B cell (primary cell): ENCODE measurements at regions not wholly inside any gene's neighbourhood (a gene's known extent, or its start where the extent isn't known, plus 50 kb on each side); places are given as distances from the start of the nearest gene placed in this dataset.

Experiments
- ATAC-seq: fragments of 200-7000 bp; cut with Tn5 transposase; one replicate; pipeline ENCODE4 v1.10.0; 2021; ENCODE audit warnings: low read depth, mild to moderate bottlenecking, moderate number of reproducible peaks, moderate library complexity
- CTCF ChIA-PET: fragments of 350-600 bp; sonication (Branson Sonifier 250); formaldehyde crosslinking; loops from one replicate; lab custom pipeline; 2021; ENCODE audit warnings: antibody characterized with exemption, inconsistent platforms; lab: Charles Lee
- POLR2A ChIA-PET: fragments of 350-600 bp; sonication (Branson Sonifier 250); formaldehyde crosslinking; loops from one replicate; lab custom pipeline; 2021; ENCODE audit warnings: antibody characterized with exemption; lab: Charles Lee
- DNase-seq: peaks from one replicate; pipeline ENCODE4 v3.0.0; 2013
- H2AFZ ChIP-seq: 2 replicates; pipeline ENCODE4 v1.6.1; 2012; ENCODE audit warnings: mild to moderate bottlenecking, low read depth, low read length; ENCODE audit not compliant: insufficient read depth, poor library complexity, severe bottlenecking
- H3K27ac ChIP-seq, 2 donors: 1 replicate in 1 of 2; 2 replicates in 1 of 2; pipeline ENCODE4 v1.5.1; 2012 to 2013; ENCODE audit warnings: low read length in 2 of 2, mild to moderate bottlenecking in 2 of 2, moderate library complexity in 1 of 2
- H3K27me3 ChIP-seq, 4 experiments: fragments of 200-600 bp in 1 of 4; sonication (generic) in 1 of 4; replicated peaks in 1 of 4; 1 replicate in 2 of 4; 2 replicates in 2 of 4; pipeline versions ENCODE4 v1.6.1 to v1.7.0; 2013 to 2016; ENCODE audit warnings: low read length in 3 of 4, mild to moderate bottlenecking in 2 of 4, mixed read lengths in 1 of 4, moderate library complexity in 1 of 4; ENCODE audit not compliant: insufficient read depth in 4 of 4, control insufficient read depth in 3 of 4; ENCODE audit errors: control extremely low read depth in 1 of 4
- H3K36me3 ChIP-seq, 2 experiments: replicated peaks in 1 of 2; 1 replicate in 1 of 2; 2 replicates in 1 of 2; pipeline versions ENCODE4 v1.6.1 to v1.7.1; 2013; ENCODE audit warnings: low read length in 1 of 2; ENCODE audit not compliant: insufficient read depth in 2 of 2, control insufficient read depth in 1 of 2; ENCODE audit errors: control extremely low read depth in 1 of 2, extremely low read depth in 1 of 2
- H3K4me1 ChIP-seq, 2 donors: fragments of 200-600 bp in 1 of 2; sonication (generic) in 1 of 2; 1 replicate in 1 of 2; 2 replicates in 1 of 2; pipeline versions ENCODE4 v1.5.1 to v1.6.1; 2013 to 2017; ENCODE audit warnings: low read length in 2 of 2; ENCODE audit not compliant: control insufficient read depth in 2 of 2, insufficient read depth in 2 of 2
- H3K4me2 ChIP-seq: replicated peaks from 2 replicates; pipeline ENCODE3; 2012; ENCODE audit warnings: mild to moderate bottlenecking, low read depth, low read length; ENCODE audit not compliant: poor library complexity, severe bottlenecking
- H3K4me3 ChIP-seq, 5 experiments: fragments of 200-600 bp in 1 of 5; sonication (generic) in 1 of 5; 1 replicate in 3 of 5; 2 replicates in 2 of 5; pipeline versions ENCODE4 v1.5.1 to v1.7.0; 2011 to 2016; ENCODE audit warnings: low read length in 4 of 5, mild to moderate bottlenecking in 4 of 5, low read depth in 2 of 5, control low read depth in 1 of 5, moderate library complexity in 1 of 5; ENCODE audit not compliant: insufficient read depth in 1 of 5; ENCODE audit errors: control extremely low read depth in 1 of 5, extremely low read depth in 1 of 5
- H3K79me2 ChIP-seq: fragments of 200-600 bp; sonication (generic); one replicate; pipeline ENCODE4 v1.6.0; 2016; ENCODE audit warnings: low read length; ENCODE audit not compliant: control insufficient read depth, insufficient read depth
- H3K9ac ChIP-seq: fragments of 200-600 bp; sonication (generic); 2 replicates; pipeline ENCODE4 v1.6.1; 2017; ENCODE audit warnings: mild to moderate bottlenecking, low read length, moderate library complexity
- H3K9me3 ChIP-seq, 3 donors: one replicate each; pipeline versions ENCODE4 v1.6.1 to v1.7.1; 2013; ENCODE audit warnings: low read length in 2 of 3; ENCODE audit not compliant: control insufficient read depth in 2 of 3, insufficient read depth in 1 of 3; ENCODE audit errors: control extremely low read depth in 1 of 3
- H4K20me1 ChIP-seq: 2 replicates; pipeline ENCODE4 v1.6.0; 2012; ENCODE audit warnings: mild to moderate bottlenecking, low read length; ENCODE audit not compliant: insufficient read depth, control insufficient read depth, poor library complexity, severe bottlenecking
- H3K27ac Mint-ChIP-seq: one replicate; pipeline ENCODE4 v1.8.0; 2021; ENCODE audit warnings: mixed read lengths
- H3K27me3 Mint-ChIP-seq: one replicate; pipeline ENCODE4 v1.8.0; 2021; ENCODE audit warnings: mixed read lengths
- H3K4me1 Mint-ChIP-seq: one replicate; pipeline ENCODE4 v1.8.0; 2021; ENCODE audit warnings: mixed read lengths
- H3K4me3 Mint-ChIP-seq: one replicate; pipeline ENCODE4 v1.8.0; 2021; ENCODE audit warnings: mixed read lengths
- H3K9me3 Mint-ChIP-seq: one replicate; pipeline ENCODE4 v1.8.0; 2022; ENCODE audit warnings: mixed read lengths; ENCODE audit not compliant: insufficient read depth
- CTCF ChIP-seq: fragments of 200-600 bp; IDR thresholded peaks from one replicate; pipeline ENCODE4 v1.8.0; 2022; ENCODE audit warnings: antibody characterized with exemption, mild to moderate bottlenecking
- EZH2 ChIP-seq: IDR thresholded peaks from 2 replicates; pipeline ENCODE4 v1.6.1; 2012; ENCODE audit warnings: borderline replicate concordance, low read depth, mild to moderate bottlenecking, moderate library complexity, low read length; ENCODE audit not compliant: insufficient read depth, poor library complexity, severe bottlenecking
- WGBS: methylation state at CpG from one replicate; pipeline ENCODE4 v1.1.5; 2013; ENCODE audit warnings: missing lambda C conversion rate; ENCODE audit not compliant: insufficient coverage; 5-methylcytosine and 5-hydroxymethylcytosine counted together
- intact Hi-C: fragments of 100-400 bp; cut with micrococcal nuclease; formaldehyde crosslinking; loops from one replicate; pipeline ENCODE4 v1.10.0; 2022

- 100% methylated on average over 1 of the region's 3 CpGs for WGBS
- H3K36me3 ChIP-seq = no peaks in the 10 kb centered on the region
- Mint-ChIP-seq H3K4me3 (no peak overlapping the region), H3K27ac (no peak overlapping the region), H3K4me1 (no peaks in the 10 kb centered on the region), H3K27me3 (no peaks in the 10 kb centered on the region), H3K9me3 (no peaks in the 10 kb centered on the region)
- peaks cover 0 to 5% (median 0%) of the 10 kb centered on the region in 3 donors for H3K9me3 ChIP-seq
- ATAC-seq (no peak), DNase-seq (no peak)
- H3K4me1 ChIP-seq = no peaks in the 10 kb centered on the region
- ChIA-PET CTCF (no interaction called here), POLR2A (no interaction called here)
- H2AFZ ChIP-seq = no peak overlapping the region
- H3K79me2 ChIP-seq = no peaks in the 10 kb centered on the region
- H3K27me3 ChIP-seq = no peaks in the 10 kb centered on the region
- no peak overlapping the region for H3K4me3 ChIP-seq
- no peak for TF ChIP-seq CTCF
- TF ChIP-seq EZH2 = no peak
- H3K27ac ChIP-seq = no peak overlapping the region
- no peak overlapping the region for H3K9ac ChIP-seq
- intact Hi-C loops = no loop called here
- no peak overlapping the region for H3K4me2 ChIP-seq
- no peaks in the 10 kb centered on the region for H4K20me1 ChIP-seq
Observed at GRCh38 chr5:43785198-43785597, 182.2 kb downstream of the NNT start.

- no CpG with 5 or more reads among the region's 1 CpG for WGBS
- no peak overlapping the region for H3K4me3 ChIP-seq
- ChIA-PET CTCF (no interaction called here), POLR2A (no interaction called here)
- Mint-ChIP-seq H3K27ac (no peak overlapping the region), H3K4me3 (no peak overlapping the region), H3K9me3 (no peaks in the 10 kb centered on the region), H3K27me3 (no peaks in the 10 kb centered on the region), H3K4me1 (no peaks in the 10 kb centered on the region)
- no peaks in the 10 kb centered on the region for H4K20me1 ChIP-seq
- H3K27me3 ChIP-seq = no peaks in the 10 kb centered on the region
- no peaks in the 10 kb centered on the region for H3K79me2 ChIP-seq
- no peak overlapping the region for H2AFZ ChIP-seq
- no peak for DNase-seq
- TF ChIP-seq CTCF = no peak
- no peak for TF ChIP-seq EZH2
- H3K4me1 ChIP-seq = no peaks in the 10 kb centered on the region
- no peak for ATAC-seq
- no peaks in the 10 kb centered on the region for H3K36me3 ChIP-seq
- no peaks in the 10 kb centered on the region for H3K9me3 ChIP-seq
- intact Hi-C loops = no loop called here
- H3K9ac ChIP-seq = no peak overlapping the region
- H3K4me2 ChIP-seq = no peak overlapping the region
- no peak overlapping the region for H3K27ac ChIP-seq
Observed at GRCh38 chr5:43780586-43780985, 177.6 kb downstream of the NNT start.
